Ramos (cell line): ENCODE measurements at regions not wholly inside any gene's neighbourhood (a gene's known extent, or its start where the extent isn't known, plus 50 kb on each side); places are given as distances from the start of the nearest gene placed in this dataset.

Experiments
- in situ Hi-C: fragments of 300-500 bp; cut with MboI; formaldehyde crosslinking; loops from one replicate; pipeline ENCODE4 v1.14.3; 2022; ENCODE audit warnings: low sequenced_read_pairs; ENCODE audit not compliant: unreplicated experiment

DNA sequence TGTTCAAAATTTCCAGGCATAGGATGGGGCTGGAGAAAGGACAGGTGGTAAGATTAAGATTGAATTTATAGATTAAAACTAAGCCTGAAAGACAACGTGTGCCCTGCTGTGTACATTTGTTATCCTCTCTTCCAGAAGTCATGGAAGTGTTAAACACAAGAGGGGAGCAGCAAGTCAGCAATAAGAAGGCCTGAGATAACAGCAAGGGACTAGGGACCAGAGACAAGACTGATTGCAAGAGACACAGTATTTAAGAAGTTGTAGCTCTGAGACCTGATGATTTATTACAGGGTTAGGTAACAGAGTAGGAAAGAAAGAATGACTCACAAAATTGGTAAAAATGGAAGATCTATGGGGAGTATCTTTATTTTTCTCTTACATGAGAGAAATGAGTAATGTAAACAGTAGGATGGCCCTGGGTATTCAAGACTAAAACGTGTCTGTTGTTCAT lies 55.7 kb upstream of the COL1A2 start:
- in situ Hi-C loops = no loop called here

DNA sequence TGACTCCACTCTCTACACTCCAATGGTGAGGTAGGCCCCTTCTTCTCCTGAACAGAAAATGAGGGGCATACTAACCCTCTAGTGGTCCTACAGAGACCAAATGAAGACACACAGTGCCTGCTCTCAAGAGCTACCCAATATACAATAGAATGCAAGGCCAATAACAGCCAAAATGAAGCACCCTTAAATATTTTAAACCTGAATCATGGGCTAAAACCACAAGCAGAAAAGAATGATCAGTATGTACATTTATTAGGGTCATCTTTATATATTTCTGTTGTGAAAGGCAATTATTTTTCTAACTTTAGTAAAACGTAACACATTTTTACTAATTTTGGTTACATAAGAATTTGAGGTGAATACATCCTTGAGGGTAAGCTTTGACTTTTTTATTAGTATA lies 49.9 kb upstream of the COL1A2 start:
- in situ Hi-C loops = no loop called here
